EL (cell line): ENCODE measurements at regions not wholly inside any gene's neighbourhood (a gene's known extent, or its start where the extent isn't known, plus 50 kb on each side); places are given as distances from the start of the nearest gene placed in this dataset.

Experiments
- DNase-seq: peaks from one replicate; pipeline ENCODE4 v3.0.0-alpha.2; 2016

- DNase-seq: no peak
Observed at GRCh38 chr17:36696805-36697204, 95.4 kb downstream of the MRM1 start.

DNA sequence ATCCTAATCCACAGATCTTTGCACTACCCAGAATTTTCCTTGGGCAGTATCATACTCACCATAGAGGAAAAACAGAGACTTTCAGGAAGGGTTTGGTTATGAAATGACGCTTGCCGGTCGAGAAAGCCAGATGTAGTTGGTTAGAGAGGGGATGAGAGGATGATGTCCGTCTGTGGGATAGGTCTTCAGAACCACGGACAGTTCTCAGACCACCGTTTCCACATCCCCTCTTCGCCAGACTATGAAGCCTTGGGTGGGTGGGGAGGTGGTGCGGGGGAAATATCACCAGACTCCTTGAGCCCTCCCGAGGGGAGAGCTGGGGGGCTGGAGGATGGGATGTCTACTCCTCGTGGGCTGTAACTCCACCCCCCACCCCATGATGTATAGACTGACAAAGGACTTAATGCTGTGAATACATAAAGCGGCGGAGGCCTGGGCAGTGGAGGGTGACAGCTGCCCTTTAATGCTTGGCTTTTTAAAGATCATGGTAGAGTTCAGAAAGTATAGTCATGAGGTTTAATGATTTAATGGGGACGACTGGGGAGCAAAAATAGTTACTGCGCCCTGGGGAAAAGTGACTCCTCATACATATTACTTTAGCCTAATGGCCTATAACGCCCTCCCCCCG is 96.6 kb downstream of the MRM1 start:
- DNase-seq: no peak

- DNase-seq: no peak
Observed at GRCh38 chr17:36701429-36702099, 100.2 kb downstream of the MRM1 start.

- no peak for DNase-seq
Observed at GRCh38 chr17:36702636-36703035, 101.3 kb downstream of the MRM1 start.

DNA sequence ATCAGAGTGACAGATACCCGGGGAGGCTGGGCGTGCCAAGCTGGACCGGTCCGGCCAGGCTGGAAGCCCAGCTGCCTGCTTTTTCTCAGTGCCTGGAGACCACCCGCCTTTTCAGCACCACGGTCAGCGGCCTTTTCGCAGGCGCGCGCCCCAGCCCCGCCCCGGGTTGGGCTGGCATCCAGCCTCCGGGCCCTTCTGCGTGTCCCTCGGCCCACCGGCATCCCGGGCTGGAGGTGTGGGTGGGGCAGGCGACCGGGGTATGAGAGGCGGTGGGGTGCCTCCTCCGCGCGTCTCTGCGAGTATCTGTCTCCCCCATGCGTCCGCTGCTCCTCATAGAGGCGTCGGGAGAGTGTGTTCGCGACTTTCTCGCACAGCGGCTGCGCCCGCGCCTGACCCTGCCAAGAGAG is 102.5 kb downstream of the MRM1 start:
- peak; percentile 23 for DNase-seq

DNA sequence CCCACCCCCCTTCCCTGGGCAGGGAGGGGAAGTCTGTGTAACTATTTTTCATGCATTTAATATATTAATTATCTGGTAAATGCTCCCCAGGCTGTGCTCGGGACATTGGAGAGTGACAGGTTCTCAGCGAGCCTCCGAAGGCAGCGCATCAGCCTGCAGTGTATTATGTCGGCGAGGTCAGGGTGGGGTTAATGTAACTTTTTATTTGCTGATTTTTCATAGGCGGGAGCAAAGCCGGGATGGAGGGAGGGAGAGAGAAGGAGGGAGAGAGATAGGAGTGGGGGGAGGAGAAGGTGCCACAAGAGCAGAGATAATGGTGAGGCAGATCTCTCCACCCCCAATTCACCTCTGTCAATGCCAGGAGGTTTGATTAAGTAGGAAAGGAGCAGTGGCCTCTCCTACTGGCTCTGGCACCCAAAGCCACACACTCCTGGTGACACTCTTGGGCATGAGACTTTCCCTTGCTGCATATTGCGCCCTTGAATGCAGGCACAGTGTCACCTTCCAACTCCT is 104.0 kb downstream of the MRM1 start:
- no peak for DNase-seq

DNA sequence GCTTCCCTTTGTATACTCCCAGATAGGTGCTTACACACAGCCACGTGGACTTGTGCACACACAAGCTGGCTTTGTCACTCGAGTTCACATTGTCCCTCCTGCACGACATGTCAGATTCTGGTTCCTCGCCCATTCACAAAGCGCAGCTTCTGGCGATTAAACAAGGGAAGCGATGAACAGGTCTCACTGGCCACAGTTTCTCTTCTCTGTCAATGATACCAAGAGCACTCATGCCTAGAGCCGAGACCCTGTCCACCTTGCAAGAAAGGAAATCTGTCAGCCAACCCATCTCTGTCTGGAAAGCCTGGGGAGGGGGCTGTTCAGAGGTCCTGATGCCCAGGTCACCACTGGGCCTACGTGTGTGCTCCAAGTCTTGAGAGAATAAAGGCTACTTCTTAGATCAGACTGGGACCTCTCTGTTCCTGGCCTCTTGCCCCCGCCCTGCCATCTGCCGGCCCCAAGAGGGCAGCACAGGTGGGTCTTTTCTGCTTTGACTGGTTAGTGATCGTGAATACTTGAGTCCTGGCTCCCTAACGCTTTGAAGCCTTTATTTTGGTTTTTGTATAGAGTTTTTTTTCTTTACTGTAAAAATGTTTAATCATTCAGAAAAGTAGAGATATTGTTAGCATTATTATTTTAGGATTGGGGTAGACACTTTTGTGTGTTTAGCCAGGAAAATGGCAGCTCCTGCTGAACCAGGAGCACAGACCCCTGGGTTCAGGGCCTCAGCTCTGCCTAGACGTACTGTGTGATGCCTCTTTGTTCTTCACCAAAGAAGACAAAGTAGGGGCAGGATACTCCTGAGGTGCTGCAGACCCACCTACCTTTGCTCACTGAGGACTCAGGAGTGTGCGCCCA is 104.7 kb downstream of the MRM1 start:
- DNase-seq: peak; percentile 42

- no peak for DNase-seq
Observed at GRCh38 chr17:36707904-36708303, 106.5 kb downstream of the MRM1 start.

- no peak for DNase-seq
Observed at GRCh38 chr17:36714789-36715188, 113.4 kb downstream of the MRM1 start.

- no peak for DNase-seq
Observed at GRCh38 chr17:36715951-36716350, 114.6 kb downstream of the MRM1 start.

DNA sequence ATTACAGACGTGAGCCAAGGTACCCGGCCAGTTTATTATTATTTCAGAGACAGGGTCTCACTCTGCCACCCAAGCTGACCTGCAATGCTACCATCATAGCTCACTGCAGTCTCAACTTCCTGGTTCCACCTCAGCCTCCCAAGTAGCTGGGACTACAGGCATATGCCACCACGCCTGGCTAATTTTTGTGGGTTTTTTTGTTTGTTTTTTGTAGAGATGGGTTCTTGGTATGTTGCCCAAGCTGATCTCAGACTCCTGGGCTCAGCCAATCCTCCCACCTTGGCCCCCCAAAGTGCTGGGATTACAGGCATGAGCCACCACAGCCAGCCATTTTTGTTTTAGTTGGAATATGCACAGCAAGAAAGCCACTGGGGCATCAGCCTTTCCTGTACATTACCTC is 115.7 kb downstream of the MRM1 start:
- DNase-seq: no peak

- DNase-seq: no peak
Observed at GRCh38 chr17:36720131-36720530, 118.7 kb downstream of the MRM1 start.

GRCh38 chr17:36721560-36722120 is 120.3 kb downstream of the MRM1 start:
- no peak for DNase-seq

GRCh38 chr17:36722121-36722902 is 120.9 kb downstream of the MRM1 start:
- DNase-seq: peak; percentile 28

- no peak for DNase-seq
Observed at GRCh38 chr17:36722903-36723263, 121.5 kb downstream of the MRM1 start.

- DNase-seq: no peak
Observed at GRCh38 chr17:36723459-36724025, 122.2 kb downstream of the MRM1 start.

DNA sequence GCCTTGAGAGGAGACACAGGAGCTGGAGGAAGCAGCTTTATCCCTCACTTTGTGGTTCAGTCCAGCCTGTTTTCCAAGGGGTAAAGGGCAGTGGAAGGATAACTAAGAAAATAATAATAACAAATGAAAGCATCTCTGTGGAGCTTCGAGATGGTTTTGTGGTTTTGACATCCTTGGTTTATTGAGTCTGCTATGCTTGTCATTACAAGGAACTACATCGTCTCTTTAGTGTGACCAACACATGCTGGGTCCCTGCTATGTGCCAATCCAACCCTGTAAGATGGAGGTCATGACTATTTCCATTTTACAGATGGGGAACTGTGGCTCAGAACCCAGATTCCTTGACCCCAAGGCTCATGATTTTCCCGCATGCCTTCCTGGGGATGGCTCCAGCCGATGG is 124.8 kb downstream of the MRM1 start:
- DNase-seq: no peak

DNA sequence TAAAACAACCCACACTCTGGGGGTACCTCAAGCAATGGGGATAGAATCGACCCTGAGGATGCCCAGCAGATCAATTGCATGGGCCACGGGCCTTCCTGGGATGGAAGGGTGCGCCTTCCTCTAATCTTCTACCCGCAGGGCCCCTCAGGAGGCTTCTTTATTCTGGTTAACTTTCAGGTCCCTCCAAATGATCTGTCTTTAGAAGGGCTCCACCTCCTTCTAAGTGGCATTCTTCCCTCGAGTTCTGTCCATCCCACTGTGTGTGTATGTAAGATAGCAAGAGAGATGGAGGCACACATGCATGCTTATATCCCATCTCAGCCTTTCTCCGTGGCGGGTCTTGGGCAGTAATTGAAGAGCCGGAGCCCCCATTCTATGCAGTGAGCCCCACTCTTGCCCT is 125.7 kb downstream of the MRM1 start:
- DNase-seq: no peak

DNA sequence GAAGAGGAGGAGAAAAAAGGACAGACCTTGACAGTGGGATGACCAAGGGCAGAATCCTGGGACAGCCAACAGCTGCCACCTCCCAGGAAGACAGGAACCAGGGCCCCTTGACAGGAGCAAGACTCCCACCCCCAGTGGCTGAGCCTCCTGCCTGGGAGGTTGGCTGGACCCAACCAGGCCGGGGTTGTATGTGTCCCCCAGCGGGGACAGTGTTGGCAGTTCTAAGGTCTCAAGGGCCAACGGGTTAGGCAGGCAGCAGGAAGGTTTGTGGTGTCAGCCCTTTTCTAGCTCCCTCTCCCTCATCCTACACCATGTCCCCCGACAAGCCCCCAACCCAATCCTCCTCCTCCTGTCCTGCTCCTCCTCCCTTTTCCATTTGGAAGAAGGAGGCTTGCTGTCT is 126.2 kb downstream of the MRM1 start:
- DNase-seq: no peak

DNA sequence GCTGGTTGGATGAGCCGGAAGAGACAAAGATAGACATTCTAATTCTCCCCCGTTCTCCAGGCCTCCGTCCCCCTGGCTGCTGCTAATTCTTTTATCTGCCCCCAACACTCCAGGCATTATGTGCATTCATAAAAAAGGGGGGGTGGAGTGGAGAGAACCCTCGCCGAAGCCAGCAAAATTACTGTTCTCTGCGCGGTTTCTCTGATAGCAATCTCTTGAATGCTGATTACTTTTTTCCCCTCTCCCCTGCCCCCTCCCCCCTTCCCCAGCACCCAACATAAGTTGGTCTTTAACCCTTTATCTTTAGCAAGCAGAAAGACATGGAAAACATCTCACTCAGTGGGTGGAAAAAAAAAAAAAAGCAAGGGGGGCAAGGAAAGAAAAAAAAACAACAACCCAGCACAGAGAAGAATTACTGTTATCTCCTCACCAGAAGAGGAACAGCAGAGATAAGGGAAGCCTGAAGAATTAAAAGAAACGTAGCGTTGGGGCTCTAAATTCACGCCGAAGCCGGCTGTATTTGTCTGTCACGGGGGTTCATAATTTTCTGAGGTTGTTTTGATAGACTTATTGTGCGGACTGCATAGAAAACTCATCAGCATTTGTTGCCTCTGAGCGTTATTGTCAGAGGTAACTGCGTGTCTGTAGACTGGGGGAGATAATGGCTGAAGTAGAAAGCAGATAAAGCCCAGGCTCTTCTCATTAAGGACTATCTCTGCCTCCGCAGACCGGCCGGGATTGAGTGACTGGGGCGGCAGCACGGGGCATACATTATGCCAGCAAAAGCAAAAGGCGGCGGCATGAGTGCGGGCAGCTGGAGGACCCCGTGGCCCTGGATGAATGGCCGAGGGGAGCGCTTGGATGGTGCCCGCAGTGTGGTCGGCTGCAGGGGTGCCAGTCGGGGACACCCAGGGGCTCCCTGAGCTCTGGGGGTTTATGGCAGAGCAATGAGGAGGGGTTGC is 126.9 kb downstream of the MRM1 start:
- no peak for DNase-seq
